ENCODE measurements at regions not wholly inside any gene's neighbourhood (a gene's known extent, or its start where the extent isn't known, plus 50 kb on each side); places are given as distances from the start of the nearest gene placed in this dataset.

GRCh38 chr21:26403321-26403720 lies 169.8 kb downstream of the CYYR1 start (continued):
- TF ChIP-seq ZNF462 (CRISPR knock-in tag; IDR thresholded peaks at IDR 0.05): no peak
- TF ChIP-seq EZH2phosphoT487 (IDR thresholded peaks at IDR 0.05; ENCODE audit: unreplicated experiment): no peak
- no peak for TF ChIP-seq ZNF331 (CRISPR knock-in tag; IDR thresholded peaks at IDR 0.05; ENCODE audit: low read depth)
- TF ChIP-seq, protein P1, sequence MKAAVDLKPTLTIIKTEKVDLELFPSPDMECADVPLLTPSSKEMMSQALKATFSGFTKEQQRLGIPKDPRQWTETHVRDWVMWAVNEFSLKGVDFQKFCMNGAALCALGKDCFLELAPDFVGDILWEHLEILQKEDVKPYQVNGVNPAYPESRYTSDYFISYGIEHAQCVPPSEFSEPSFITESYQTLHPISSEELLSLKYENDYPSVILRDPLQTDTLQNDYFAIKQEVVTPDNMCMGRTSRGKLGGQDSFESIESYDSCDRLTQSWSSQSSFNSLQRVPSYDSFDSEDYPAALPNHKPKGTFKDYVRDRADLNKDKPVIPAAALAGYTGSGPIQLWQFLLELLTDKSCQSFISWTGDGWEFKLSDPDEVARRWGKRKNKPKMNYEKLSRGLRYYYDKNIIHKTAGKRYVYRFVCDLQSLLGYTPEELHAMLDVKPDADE (IDR thresholded peaks at IDR 0.05): no peak
- no peak for TF ChIP-seq ZNF114 (CRISPR knock-in tag; IDR thresholded peaks at IDR 0.05)
- TF ChIP-seq, protein P2, sequence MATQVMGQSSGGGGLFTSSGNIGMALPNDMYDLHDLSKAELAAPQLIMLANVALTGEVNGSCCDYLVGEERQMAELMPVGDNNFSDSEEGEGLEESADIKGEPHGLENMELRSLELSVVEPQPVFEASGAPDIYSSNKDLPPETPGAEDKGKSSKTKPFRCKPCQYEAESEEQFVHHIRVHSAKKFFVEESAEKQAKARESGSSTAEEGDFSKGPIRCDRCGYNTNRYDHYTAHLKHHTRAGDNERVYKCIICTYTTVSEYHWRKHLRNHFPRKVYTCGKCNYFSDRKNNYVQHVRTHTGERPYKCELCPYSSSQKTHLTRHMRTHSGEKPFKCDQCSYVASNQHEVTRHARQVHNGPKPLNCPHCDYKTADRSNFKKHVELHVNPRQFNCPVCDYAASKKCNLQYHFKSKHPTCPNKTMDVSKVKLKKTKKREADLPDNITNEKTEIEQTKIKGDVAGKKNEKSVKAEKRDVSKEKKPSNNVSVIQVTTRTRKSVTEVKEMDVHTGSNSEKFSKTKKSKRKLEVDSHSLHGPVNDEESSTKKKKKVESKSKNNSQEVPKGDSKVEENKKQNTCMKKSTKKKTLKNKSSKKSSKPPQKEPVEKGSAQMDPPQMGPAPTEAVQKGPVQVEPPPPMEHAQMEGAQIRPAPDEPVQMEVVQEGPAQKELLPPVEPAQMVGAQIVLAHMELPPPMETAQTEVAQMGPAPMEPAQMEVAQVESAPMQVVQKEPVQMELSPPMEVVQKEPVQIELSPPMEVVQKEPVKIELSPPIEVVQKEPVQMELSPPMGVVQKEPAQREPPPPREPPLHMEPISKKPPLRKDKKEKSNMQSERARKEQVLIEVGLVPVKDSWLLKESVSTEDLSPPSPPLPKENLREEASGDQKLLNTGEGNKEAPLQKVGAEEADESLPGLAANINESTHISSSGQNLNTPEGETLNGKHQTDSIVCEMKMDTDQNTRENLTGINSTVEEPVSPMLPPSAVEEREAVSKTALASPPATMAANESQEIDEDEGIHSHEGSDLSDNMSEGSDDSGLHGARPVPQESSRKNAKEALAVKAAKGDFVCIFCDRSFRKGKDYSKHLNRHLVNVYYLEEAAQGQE (IDR thresholded peaks at IDR 0.05; ENCODE audit: unreplicated experiment): no peak

Data from GM23338 (cell line).